ENCODE measurements at regions not wholly inside any gene's neighbourhood (a gene's known extent, or its start where the extent isn't known, plus 50 kb on each side); places are given as distances from the start of the nearest gene placed in this dataset.

DNA sequence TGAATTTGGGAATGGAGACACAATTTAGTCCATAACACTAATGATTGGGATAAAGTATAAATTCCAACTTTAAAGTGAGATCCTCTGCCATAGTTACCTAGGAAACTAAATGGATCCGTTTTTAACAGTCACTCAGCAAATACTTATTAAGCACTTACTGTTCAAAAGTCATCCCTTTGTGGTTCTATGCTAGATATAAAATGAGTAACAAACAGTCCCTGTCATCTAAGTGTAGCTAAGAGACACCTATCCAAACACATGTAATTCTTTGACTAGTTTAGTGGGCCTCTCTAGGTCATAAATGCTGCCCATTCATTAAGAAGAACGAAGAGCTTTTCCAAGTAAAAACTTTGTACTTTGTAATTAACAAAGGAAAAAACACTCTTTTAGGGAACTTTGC lies 244.2 kb upstream of the CDIN1 start:
- no peak for DNase-seq (ENCODE audit: low read depth in 2 of 2)

DNA sequence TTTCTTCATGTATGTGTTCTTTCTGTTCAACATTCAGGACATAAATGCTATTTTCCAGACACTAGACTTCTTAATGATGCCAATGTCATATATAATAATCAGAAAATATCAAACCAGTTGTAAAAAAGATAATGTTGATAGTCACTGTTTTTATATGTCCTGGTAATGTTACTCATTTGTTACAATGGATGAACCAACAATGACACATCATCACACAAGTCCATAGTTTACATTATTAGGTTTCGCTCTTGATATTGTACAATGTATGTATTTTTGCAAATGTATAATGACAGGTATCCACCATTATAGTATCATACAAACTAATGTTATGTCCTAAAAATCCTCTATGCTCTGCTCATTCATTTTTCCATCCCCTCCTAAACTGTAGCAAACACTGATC lies 243.8 kb upstream of the CDIN1 start:
- no peak for DNase-seq (ENCODE audit: low read depth in 2 of 2)

DNA sequence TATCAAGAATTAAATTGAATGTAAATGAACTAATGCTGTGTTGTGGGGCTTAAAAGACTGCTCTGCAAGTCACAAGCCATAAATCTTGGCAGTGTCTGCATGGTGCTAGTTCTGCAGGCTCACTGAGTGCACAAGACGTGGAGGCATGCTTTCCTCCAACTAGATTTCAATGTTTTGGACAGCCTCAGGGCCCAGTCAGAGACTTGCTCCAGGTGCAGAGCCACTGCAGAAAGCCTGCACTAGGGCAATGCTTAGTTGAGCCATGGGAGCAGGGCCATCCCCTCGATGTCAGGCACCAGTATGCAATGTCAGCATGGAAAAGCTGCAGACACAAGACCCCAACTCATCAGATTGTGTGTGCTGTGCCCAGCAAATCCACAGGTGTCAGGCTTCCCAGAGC lies 234.5 kb upstream of the CDIN1 start:
- no peak for DNase-seq (ENCODE audit: low read depth in 2 of 2)

GRCh38 chr15:36347272-36347858 lies 232.1 kb upstream of the CDIN1 start:
- DNase-seq (ENCODE audit: low read depth in 2 of 2), result no peak

DNA sequence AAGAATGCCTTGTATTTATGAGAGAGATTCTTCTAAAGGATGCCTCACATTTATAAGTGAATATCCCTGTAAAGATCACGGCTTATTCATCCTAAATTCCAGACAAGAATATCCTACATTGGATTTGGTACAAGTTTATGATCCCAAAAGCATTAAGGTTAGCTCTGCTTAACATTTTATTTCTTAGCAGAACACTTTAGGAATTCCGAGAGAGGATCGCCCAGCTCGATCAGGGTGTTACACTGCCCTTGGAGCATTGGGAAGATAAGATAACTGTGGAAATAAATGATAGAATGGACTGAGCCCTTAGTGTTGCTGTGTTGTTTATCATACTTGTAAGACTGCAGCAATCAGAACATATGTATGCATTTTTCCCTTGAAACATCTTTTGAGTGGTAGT lies 223.0 kb upstream of the CDIN1 start:
- no peak for DNase-seq (ENCODE audit: low read depth in 2 of 2)

- no peak for DNase-seq (ENCODE audit: low read depth in 2 of 2)
Measured at GRCh38 chr15:36356978-36357601, 222.3 kb upstream of the CDIN1 start.

GRCh38 chr15:36358094-36358493 lies 221.3 kb upstream of the CDIN1 start:
- DNase-seq (ENCODE audit: low read depth in 2 of 2), result no peak

DNA sequence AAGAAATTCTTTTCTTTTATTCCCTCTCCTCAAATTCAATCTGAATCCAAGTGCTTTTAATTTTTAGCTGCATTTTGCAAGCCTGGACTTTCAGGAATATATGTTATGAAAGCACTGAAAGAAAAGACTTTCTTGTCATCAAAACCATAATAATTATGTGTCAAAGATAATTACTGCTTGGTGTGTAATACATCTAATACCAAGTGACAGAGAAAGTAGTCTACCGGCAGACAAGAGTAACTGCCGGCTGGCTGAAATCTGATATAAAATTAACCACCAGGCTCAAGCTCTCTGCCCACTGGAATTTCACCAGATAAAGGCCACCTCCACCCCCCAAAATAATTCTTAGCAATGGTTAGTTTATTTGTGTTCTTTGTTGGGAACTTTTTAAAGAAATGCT lies 220.9 kb upstream of the CDIN1 start:
- DNase-seq (ENCODE audit: low read depth in 2 of 2), result no peak

GRCh38 chr15:36359286-36359685 lies 220.1 kb upstream of the CDIN1 start:
- DNase-seq (ENCODE audit: low read depth in 2 of 2), result no peak

- DNase-seq (ENCODE audit: low read depth in 2 of 2), result no peak
Measured at GRCh38 chr15:36361351-36361870, 218.0 kb upstream of the CDIN1 start.

- DNase-seq (ENCODE audit: low read depth in 2 of 2), result no peak
Measured at GRCh38 chr15:36362509-36362915, 216.9 kb upstream of the CDIN1 start.

- DNase-seq (ENCODE audit: low read depth in 2 of 2), result no peak
Measured at GRCh38 chr15:36363335-36363734, 216.1 kb upstream of the CDIN1 start.

DNA sequence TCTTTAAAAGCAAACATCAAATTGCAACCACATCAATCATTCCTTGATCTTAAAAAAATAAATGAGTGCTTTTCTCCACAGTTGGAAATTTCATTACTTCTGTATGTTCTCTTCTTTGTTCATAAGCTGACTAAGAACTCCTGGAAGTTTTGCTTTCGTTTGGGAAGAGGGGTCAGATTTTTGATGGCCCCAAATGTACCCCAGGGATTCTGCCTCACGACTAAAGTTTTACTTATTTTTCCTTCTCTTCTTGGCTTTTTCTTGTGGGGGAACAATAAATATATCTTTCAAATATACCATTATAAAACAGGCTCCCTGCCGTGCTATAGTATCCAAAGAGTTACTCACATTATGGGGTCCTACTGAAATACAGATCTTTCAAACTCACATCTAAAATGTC lies 215.0 kb upstream of the CDIN1 start:
- DNase-seq (ENCODE audit: low read depth in 2 of 2), result no peak

DNA sequence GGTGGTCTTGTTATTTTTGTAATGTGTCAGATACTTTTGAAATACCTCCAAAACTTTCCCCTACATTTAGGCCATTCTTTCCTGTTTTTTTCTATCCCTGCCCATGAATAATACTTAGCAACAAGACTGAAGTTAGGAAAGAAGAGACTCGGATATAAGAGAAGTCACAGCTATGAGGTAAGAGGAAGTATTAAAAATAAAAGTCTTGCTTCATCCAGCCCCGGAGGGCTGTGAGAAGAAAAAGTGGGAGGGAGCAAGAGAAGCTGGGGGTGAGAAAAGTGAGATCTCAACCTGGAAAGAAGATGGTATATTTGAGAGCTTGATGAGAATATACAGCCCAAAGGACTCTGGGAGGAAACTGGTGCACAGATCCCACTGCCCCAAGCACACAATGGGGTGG lies 213.5 kb upstream of the CDIN1 start:
- DNase-seq (ENCODE audit: low read depth in 2 of 2), result no peak

DNA sequence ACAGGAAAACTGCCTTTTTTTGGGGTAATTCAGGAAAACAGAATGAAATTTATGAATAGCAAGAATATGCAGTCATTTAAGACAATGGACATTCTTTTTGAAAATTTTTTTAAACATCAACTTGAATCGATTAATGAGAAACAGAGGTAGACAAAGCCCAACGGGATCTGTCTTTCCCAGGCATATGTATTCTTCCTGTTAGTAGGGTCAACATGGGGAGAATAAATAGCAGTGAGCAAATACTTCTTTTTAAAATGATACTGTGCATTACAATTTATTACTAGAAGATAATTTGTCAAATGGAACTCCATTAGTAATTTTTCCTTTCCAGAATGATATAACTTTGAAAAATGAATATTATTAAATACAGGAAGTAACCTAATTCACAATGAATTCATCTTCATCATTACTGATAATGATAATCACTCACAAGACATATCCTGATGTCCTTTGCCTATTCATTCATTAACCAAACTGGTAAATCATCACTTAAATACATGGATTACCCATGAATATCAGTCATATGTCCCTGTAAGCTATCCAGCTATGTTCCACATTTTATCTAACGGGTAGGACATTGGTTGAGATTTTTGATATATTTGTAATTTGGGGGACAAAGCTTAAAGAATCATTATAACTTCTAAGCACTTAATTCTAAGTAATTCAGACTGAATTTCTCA lies 209.2 kb upstream of the CDIN1 start:
- no peak for DNase-seq (ENCODE audit: low read depth in 2 of 2)

GRCh38 chr15:36370731-36371112 lies 208.7 kb upstream of the CDIN1 start:
- DNase-seq (ENCODE audit: low read depth in 2 of 2), result no peak

GRCh38 chr15:36371509-36371908 lies 207.9 kb upstream of the CDIN1 start:
- DNase-seq (ENCODE audit: low read depth in 2 of 2), result no peak

GRCh38 chr15:36372968-36373367 lies 206.5 kb upstream of the CDIN1 start:
- no peak for DNase-seq (ENCODE audit: low read depth in 2 of 2)

- no peak for DNase-seq (ENCODE audit: low read depth in 2 of 2)
Measured at GRCh38 chr15:36373550-36373949, 205.9 kb upstream of the CDIN1 start.

- DNase-seq (ENCODE audit: low read depth in 2 of 2), result no peak
Measured at GRCh38 chr15:36389107-36389506, 190.3 kb upstream of the CDIN1 start.

GRCh38 chr15:36390491-36390890 lies 188.9 kb upstream of the CDIN1 start:
- no peak for DNase-seq (ENCODE audit: low read depth in 2 of 2)

DNA sequence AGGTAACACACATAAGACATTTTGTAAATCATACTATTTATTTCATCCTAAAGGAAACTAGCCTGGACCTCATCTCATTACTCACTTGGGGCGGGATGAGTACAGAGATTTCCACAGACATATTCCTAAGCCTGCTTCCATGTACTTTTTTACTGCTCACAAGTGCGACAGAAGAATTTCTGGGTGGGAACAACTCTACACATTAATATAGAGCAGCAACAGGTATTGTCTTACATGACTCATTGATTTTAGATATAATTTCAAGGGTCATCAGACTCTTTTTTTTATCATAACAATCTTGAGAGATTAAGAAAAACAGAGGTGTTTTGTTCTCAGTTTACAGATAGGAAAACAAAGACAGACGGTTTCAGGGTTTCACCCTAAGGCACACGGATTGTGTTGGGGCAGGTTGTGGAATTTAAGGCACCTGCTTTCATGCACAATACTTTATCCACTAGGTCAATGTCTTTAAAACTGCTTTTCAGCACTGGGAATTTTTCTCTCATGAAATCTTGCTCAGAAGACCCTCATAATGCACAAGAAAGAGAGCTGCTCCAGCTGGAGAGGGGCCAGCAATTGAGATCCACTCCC lies 186.7 kb upstream of the CDIN1 start:
- DNase-seq (ENCODE audit: low read depth in 2 of 2), result no peak

DNA sequence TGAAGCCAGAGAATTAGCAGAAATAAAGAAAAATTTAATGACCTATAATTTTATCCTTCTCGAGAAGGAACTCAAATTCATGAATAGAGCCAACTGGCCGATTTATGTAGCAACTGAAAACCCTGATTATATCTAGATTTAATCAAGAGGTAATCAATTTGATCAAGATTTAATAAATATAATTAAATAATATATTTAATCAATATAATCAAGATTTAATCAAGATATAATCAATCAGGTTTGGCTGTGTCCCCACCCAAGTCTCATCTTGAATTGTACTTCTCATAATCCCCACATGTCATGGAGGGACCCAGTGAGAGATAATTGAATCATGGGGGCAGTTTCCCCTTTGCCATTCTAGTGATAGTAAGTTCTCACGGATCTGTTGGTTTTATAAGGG lies 181.2 kb upstream of the CDIN1 start:
- DNase-seq (ENCODE audit: low read depth in 2 of 2), result no peak
